ENCODE measurements at regions not wholly inside any gene's neighbourhood (a gene's known extent, or its start where the extent isn't known, plus 50 kb on each side); places are given as distances from the start of the nearest gene placed in this dataset.

DNA sequence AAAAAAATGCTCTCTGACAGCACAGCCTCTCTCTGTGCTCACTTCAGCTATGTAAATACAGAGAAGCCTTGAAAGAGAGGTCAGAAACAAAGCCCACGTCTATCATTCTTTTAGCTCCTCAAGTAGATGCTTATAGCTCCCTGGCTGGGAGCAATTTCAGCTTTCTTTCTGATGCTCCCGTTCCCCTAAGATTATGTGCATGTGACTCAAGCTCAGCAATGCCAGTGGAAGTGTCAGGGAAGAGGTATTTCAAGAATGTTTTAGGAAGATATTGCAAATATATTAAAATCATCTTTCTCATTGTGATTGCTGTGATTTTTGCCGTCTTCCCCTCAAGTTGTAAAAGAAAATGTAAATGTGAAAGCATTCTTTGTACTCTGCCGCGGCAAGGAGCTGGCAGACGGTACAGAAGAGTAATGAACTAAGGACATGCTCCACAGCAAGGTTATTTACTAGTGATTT is 1353.7 kb upstream of the ACO1 start:
- in situ Hi-C loops (cut with MboI; ENCODE audit: low sequenced_read_pairs) (no loop called here), intact Hi-C loops (cut with micrococcal nuclease) (no loop called here), dilution Hi-C loops (cut with HindIII; ENCODE audit: low sequenced_read_pairs, unreplicated experiment) (no loop called here)
- POLR2A ChIA-PET (ENCODE audit: unreplicated experiment): no interaction called here
- no peak overlapping the region for H3K4ac ChIP-seq (ENCODE audit: low read depth, low read length)
- WGBS, 2 experiments (ENCODE audit: extremely low coverage in 2 of 2, insufficient read length in 1 of 2): no CpG with 5 or more reads among the region's 6 CpGs
- CTCF ChIA-PET: interaction anchor here (0.7 kb wide), 1 partner anchor 342 kb away, joined by 3 read pairs; no protein-coding TSS in a partner anchor
- no peak overlapping the region for H3K9ac ChIP-seq (ENCODE audit: low read depth, low read length)
- H3K27me3 ChIP-seq (ENCODE audit: control insufficient read depth, insufficient read depth, low read length): no peaks in the 10 kb centered on the region
- H3K36me3 ChIP-seq (ENCODE audit: control insufficient read depth, insufficient read depth, low read length): no peaks in the 10 kb centered on the region
- no peak overlapping the region for H2BK15ac ChIP-seq (ENCODE audit: low read depth, low read length)
- H2BK5ac ChIP-seq (ENCODE audit: low read depth, low read length, poor library complexity, severe bottlenecking): no peak overlapping the region
- TF ChIP-seq MAFK (IDR thresholded peaks at IDR 0.05; ENCODE audit: low read depth, low read length): no peak
- TF ChIP-seq POLR2A (IDR thresholded peaks at IDR 0.05; ENCODE audit: low read depth, low read length): no peak
- no peak for TF ChIP-seq CHD1 (IDR thresholded peaks at IDR 0.05; ENCODE audit: low read depth, low read length)
- TF ChIP-seq MXI1 (IDR thresholded peaks at IDR 0.05; ENCODE audit: borderline replicate concordance, low read depth, low read length): no peak
- no peak for TF ChIP-seq SMC3 (IDR thresholded peaks at IDR 0.05; ENCODE audit: low read depth, low read length)
- TF ChIP-seq, protein P1, sequence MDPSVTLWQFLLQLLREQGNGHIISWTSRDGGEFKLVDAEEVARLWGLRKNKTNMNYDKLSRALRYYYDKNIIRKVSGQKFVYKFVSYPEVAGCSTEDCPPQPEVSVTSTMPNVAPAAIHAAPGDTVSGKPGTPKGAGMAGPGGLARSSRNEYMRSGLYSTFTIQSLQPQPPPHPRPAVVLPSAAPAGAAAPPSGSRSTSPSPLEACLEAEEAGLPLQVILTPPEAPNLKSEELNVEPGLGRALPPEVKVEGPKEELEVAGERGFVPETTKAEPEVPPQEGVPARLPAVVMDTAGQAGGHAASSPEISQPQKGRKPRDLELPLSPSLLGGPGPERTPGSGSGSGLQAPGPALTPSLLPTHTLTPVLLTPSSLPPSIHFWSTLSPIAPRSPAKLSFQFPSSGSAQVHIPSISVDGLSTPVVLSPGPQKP (IDR thresholded peaks at IDR 0.05; ENCODE audit: borderline replicate concordance, low read depth, low read length): no peak
- no peak for TF ChIP-seq RAD21 (IDR thresholded peaks at IDR 0.05; ENCODE audit: low read length)
- H3K4me1 ChIP-seq (ENCODE audit: control insufficient read depth, insufficient read depth, low read length): no peaks in the 10 kb centered on the region
- no peak overlapping the region for H4K8ac ChIP-seq (ENCODE audit: low read depth in 2 of 2, low read length in 2 of 2)
- H3K4me3 ChIP-seq (ENCODE audit: insufficient read depth, low read depth, low read length): no peak overlapping the region
- H3K9me1 ChIP-seq (ENCODE audit: insufficient read depth, low read length): no peaks in the 10 kb centered on the region
- H2AK5ac ChIP-seq (ENCODE audit: low read depth, low read length): no peak overlapping the region
- H4K5ac ChIP-seq (ENCODE audit: low read depth, low read length): no peak overlapping the region
- H2AK9ac ChIP-seq (replicated peaks; ENCODE audit: low read depth, low read length, poor library complexity): no peak overlapping the region
- H4K20me1 ChIP-seq (ENCODE audit: insufficient read depth, low read length): no peaks in the 10 kb centered on the region
- ATAC-seq (ENCODE audit: low read depth) (no peak), DNase-seq (no peak)
- H3K18ac ChIP-seq (ENCODE audit: low read depth, low read length): no peak overlapping the region
- no peaks in the 10 kb centered on the region for H3K79me1 ChIP-seq (ENCODE audit: low read depth in 1 of 2, low read length in 2 of 2)
- H3K27ac ChIP-seq (ENCODE audit: insufficient read depth, low read length): no peak overlapping the region
- no peak overlapping the region for H3K56ac ChIP-seq (ENCODE audit: extremely low read depth, insufficient read depth, low read length)
- H2BK120ac ChIP-seq (ENCODE audit: low read depth, low read length): no peak overlapping the region
- H2BK20ac ChIP-seq (ENCODE audit: low read depth, low read length): no peak overlapping the region
- H2AFZ ChIP-seq (replicated peaks; ENCODE audit: low read length, poor library complexity): no peak overlapping the region
- H3K4me2 ChIP-seq (ENCODE audit: low read depth, low read length): peak overlapping the region; percentile 23; the same call in 1 of the 2 replicates
- H3K14ac ChIP-seq (replicated peaks; ENCODE audit: low read depth, low read length): no peak overlapping the region
- H4K91ac ChIP-seq (ENCODE audit: insufficient read depth, low read depth, low read length): no peak overlapping the region
- H3K9me3 ChIP-seq (ENCODE audit: control insufficient read depth, insufficient read depth, low read length): no peaks in the 10 kb centered on the region
- no TSS peak for BruUV-seq (replicated peaks)
- no peak overlapping the region for H3K23ac ChIP-seq (ENCODE audit: low read depth, low read length)
